GM12864 (cell line): ENCODE measurements at regions not wholly inside any gene's neighbourhood (a gene's known extent, or its start where the extent isn't known, plus 50 kb on each side); places are given as distances from the start of the nearest gene placed in this dataset.

ENCODE experiments used
- DNase-seq: peaks from one replicate; pipeline ENCODE4 v3.0.0-alpha.2; 2011; ENCODE audit warnings: low read depth
- H3K4me3 ChIP-seq: 2 replicates; pipeline ENCODE4 v1.5.1; 2011; ENCODE audit warnings: mild to moderate bottlenecking, low read depth, low read length, control low read depth
- CTCF ChIP-seq: IDR thresholded peaks from 2 replicates; pipeline ENCODE4 v1.5.1; 2011; ENCODE audit warnings: low read depth, mild to moderate bottlenecking, moderate library complexity, low read length, control low read depth, inconsistent platforms; ENCODE audit errors: missing control alignments

DNA sequence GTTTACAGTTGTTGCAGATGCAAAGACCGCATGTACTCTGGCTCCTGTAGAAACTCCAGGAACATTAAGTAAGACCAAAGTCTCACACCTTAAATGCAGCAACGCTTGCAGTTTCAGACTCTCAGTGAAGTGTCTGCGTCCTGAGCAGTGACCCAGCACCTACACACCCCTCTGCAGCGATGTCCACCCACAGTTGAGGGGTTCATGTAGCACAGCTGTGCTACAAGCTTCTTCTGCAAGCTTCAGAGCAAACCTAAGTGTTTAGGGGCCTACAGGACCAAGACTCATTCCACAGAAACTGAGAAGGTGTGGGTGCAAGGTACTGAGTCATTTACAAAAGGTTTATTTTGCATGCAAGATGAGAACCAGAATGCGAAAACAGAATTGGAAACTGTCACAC is 191.0 kb downstream of the IRX2 start:
- no peak for TF ChIP-seq CTCF
- DNase-seq: no peak
- no peak overlapping the region for H3K4me3 ChIP-seq

DNA sequence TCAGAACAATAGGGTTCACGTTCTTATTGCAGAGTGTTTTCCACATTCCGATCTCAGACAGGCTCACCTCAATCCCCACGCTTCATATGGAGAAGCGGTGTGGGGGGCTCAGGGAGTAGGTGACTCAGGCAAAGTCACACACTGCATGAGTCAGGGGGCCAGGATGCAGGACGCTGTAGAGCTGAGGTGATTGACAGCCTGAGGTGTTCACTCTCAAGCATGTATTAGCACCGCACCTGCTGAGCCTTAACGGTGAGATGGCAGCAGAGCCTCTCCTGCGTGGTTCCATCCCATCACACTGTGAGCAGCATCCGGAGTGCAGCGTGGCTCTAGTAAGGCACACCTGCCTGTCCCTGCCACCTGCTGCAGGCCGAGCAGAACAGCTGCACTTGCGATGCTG is 194.0 kb downstream of the IRX2 start:
- TF ChIP-seq CTCF: no peak

DNA sequence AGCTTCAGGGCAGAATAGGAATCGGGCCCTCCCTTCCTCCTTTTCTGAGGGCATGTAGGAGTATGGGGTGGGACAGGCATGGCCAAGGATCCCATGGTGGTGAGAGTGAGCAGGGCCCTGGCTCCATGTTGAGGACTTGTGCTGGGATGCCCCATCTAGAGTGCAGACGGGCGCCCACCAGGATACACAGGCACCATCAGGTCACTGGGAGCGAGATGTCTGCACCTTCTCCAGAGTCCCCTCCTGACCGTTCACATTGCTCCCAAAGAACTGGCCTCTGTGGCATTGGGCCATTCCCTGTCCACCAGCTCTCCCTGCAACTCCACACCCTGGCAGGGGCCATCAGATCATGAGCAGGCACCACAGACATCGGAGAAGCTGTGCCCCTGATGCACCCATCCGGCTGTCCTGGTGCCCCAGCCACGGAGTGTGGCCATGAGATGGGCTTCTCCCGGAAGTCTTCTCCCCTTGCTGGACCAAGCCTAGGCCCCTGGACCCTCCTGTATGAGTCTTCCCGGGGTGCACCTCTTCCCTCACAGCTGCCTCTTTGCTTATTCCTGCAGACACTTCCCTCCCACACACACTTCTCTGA is 195.0 kb downstream of the IRX2 start:
- TF ChIP-seq CTCF: no peak
- no peak for DNase-seq
- no peak overlapping the region for H3K4me3 ChIP-seq

More for the DNA sequence above, 194.0 kb downstream of the IRX2 start:
- DNase-seq: no peak
- H3K4me3 ChIP-seq: no peak overlapping the region

DNA sequence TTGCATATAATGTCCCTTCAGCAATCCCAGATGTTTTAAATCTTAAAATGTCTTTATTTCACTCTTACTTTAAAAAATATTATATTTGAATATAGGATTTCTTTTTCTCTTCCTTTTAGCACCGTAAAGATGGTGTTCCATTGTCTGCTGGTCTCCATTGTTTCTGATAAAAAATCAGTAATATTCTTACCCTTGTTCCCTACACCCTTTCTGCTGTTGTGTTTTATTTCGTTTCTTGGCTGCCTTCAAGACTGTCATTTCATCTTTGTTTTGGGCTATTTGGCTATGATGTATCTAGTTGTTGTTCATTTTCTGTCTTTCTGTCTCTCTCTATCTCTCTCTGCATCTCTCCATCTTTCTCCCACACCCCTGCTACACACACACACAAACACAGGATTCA is 197.9 kb downstream of the IRX2 start:
- TF ChIP-seq CTCF: no peak
- H3K4me3 ChIP-seq: no peak overlapping the region
- DNase-seq: no peak

GRCh38 chr5:2550509-2550908 is 201.0 kb downstream of the IRX2 start:
- TF ChIP-seq CTCF: no peak
- no peak overlapping the region for H3K4me3 ChIP-seq
- no peak for DNase-seq

- no peak for DNase-seq
- TF ChIP-seq CTCF: no peak
- H3K4me3 ChIP-seq: no peak overlapping the region
These were observed 201.6 kb downstream of the IRX2 start for GRCh38 chr5:2549900-2550299.

DNA sequence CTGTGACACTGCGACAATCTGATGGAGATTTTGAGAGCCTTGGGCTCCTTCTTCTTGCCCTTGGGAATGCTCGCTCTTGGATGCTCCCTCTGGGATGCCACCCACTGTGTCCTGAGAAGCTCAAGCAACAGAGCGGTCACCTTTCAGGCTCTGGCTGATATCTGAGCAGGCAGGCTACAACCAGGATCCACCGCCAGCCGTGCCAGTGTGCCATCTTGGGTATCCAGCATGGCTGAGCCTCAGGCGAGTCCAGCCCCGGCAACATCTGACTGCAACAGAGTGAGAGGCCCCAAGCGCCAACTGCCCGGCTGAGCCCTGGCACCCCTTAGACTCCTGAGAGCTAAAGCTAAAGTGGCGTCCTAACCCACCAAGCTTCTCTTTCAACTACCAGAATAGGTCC is 202.1 kb downstream of the IRX2 start:
- TF ChIP-seq CTCF: no peak
- DNase-seq: no peak
- H3K4me3 ChIP-seq: no peak overlapping the region
